MCF 10A (cell line): ENCODE measurements at regions not wholly inside any gene's neighbourhood (a gene's known extent, or its start where the extent isn't known, plus 50 kb on each side); places are given as distances from the start of the nearest gene placed in this dataset.
"Not testable (repeated sequence)": the region's sequence is repeated elsewhere in the genome, so short reads cannot be mapped to it uniquely, and the experiment has no call there.

ENCODE experiments used
- BruUV-seq: library from RNA; stranded (reverse); fragments of 400-500 nt; replicated peaks from 2 replicates; lab custom pipeline; 2021; lab: Mats Ljungman, UMichigan
- CTCF ChIA-PET: fragments of 300-600 bp; sonication (Branson Sonifier 250); formaldehyde crosslinking; extraction: SDS; loops from one replicate; lab custom pipeline; 2021; ENCODE audit warnings: antibody characterized with exemption, inconsistent platforms; lab: Yijun Ruan, JAX
- POLR2A ChIA-PET: fragments of 300-600, 350-650 bp; sonication (Branson Sonifier 250); formaldehyde crosslinking; extraction: SDS; loops from one replicate; lab custom pipeline; 2020; ENCODE audit warnings: antibody characterized with exemption, inconsistent platforms; lab: Yijun Ruan, JAX
- DNase-seq: peaks from one replicate; pipeline ENCODE4 v3.0.0-alpha.2; 2018; ENCODE audit not compliant: unreplicated experiment
- H3K27ac Mint-ChIP-seq: one replicate; pipeline ENCODE4 v1.8.0; 2022; ENCODE audit warnings: mild to moderate bottlenecking, low read depth, mixed read lengths; ENCODE audit not compliant: unreplicated experiment
- H3K27me3 Mint-ChIP-seq: one replicate; pipeline ENCODE4 v1.8.0; 2022; ENCODE audit warnings: mixed read lengths; ENCODE audit not compliant: insufficient read depth, unreplicated experiment
- H3K36me3 Mint-ChIP-seq: one replicate; pipeline ENCODE4 v1.8.0; 2022; ENCODE audit warnings: mild to moderate bottlenecking, moderate library complexity, mixed read lengths; ENCODE audit not compliant: insufficient read depth, unreplicated experiment
- H3K4me1 Mint-ChIP-seq: one replicate; pipeline ENCODE4 v1.8.0; 2022; ENCODE audit warnings: mixed read lengths; ENCODE audit not compliant: insufficient read depth, unreplicated experiment
- H3K4me3 Mint-ChIP-seq: one replicate; pipeline ENCODE4 v1.8.0; 2022; ENCODE audit warnings: mild to moderate bottlenecking, moderate library complexity, mixed read lengths; ENCODE audit not compliant: unreplicated experiment
- H3K9me3 Mint-ChIP-seq: one replicate; pipeline ENCODE4 v1.8.0; 2022; ENCODE audit warnings: mixed read lengths; ENCODE audit not compliant: unreplicated experiment
- CTCF ChIP-seq: fragments of 200-600 bp; IDR thresholded peaks from one replicate; pipeline ENCODE4 v1.8.0; 2022; ENCODE audit warnings: antibody characterized with exemption, mild to moderate bottlenecking; ENCODE audit not compliant: unreplicated experiment
- intact Hi-C: fragments of 100-400 bp; cut with micrococcal nuclease; formaldehyde crosslinking; loops from 2 replicates; pipeline ENCODE4 v1.14.1; 2022

GRCh38 chr12:72207486-72208409 is 64.4 kb upstream of the TRHDE start:
- no peaks in the 10 kb centered on the region for H3K4me1 Mint-ChIP-seq
- CTCF ChIA-PET: interaction anchor here (0.7 kb wide), 1 partner anchor 59 kb away, joined by 4 read pairs; no protein-coding TSS in a partner anchor
- no peaks in the 10 kb centered on the region for H3K27me3 Mint-ChIP-seq
- TF ChIP-seq CTCF: no peak
- no peaks in the 10 kb centered on the region for H3K36me3 Mint-ChIP-seq
- H3K27ac Mint-ChIP-seq: no peak overlapping the region
- POLR2A ChIA-PET: no interaction called here
- no peak for DNase-seq
- intact Hi-C loops: no loop called here
- H3K4me3 Mint-ChIP-seq: no peak overlapping the region
- H3K9me3 Mint-ChIP-seq: no peaks in the 10 kb centered on the region
- BruUV-seq: no TSS peak

GRCh38 chr12:72209086-72209485 is 63.1 kb upstream of the TRHDE start:
- Mint-ChIP-seq H3K27me3 (no peaks in the 10 kb centered on the region), H3K36me3 (no peaks in the 10 kb centered on the region), H3K4me1 (no peaks in the 10 kb centered on the region), H3K9me3 (no peaks in the 10 kb centered on the region), H3K4me3 (no peak overlapping the region), H3K27ac (no peak overlapping the region)
- POLR2A ChIA-PET: no interaction called here
- CTCF ChIA-PET: interaction anchor here (0.6 kb wide), 1 partner anchor 231 kb away, joined by 3 read pairs; no protein-coding TSS in a partner anchor
- no peak for TF ChIP-seq CTCF
- no TSS peak for BruUV-seq
- DNase-seq: no peak
- intact Hi-C loops: no loop called here

- Mint-ChIP-seq H3K36me3 (no peaks in the 10 kb centered on the region), H3K9me3 (no peaks in the 10 kb centered on the region), H3K27ac (no peak overlapping the region), H3K4me1 (no peaks in the 10 kb centered on the region), H3K4me3 (no peak overlapping the region), H3K27me3 (no peaks in the 10 kb centered on the region)
- peak; percentile 39 for DNase-seq
- no peak for TF ChIP-seq CTCF
- ChIA-PET POLR2A (no interaction called here), CTCF (no interaction called here)
- BruUV-seq: no TSS peak
- intact Hi-C loops: no loop called here
These were observed 58.0 kb upstream of the TRHDE start for GRCh38 chr12:72214163-72214562.

- DNase-seq, H3K36me3 Mint-ChIP-seq, POLR2A ChIA-PET, H3K9me3 Mint-ChIP-seq, H3K4me3 Mint-ChIP-seq, H3K27ac Mint-ChIP-seq, intact Hi-C loops, BruUV-seq, CTCF ChIA-PET, H3K4me1 Mint-ChIP-seq, H3K27me3 Mint-ChIP-seq: not testable (repeated sequence)
These were observed 56.9 kb upstream of the TRHDE start for GRCh38 chr12:72215287-72215686.
